ENCODE measurements at regions not wholly inside any gene's neighbourhood (a gene's known extent, or its start where the extent isn't known, plus 50 kb on each side); places are given as distances from the start of the nearest gene placed in this dataset.

GRCh38 chr1:186735463-186735862, 55.2 kb upstream of the PTGS2 start:
- no peak for TF ChIP-seq CTCF (IDR thresholded peaks at IDR 0.05)
- TF ChIP-seq POLR2A (IDR thresholded peaks at IDR 0.05) = no peak
